ENCODE measurements at regions not wholly inside any gene's neighbourhood (a gene's known extent, or its start where the extent isn't known, plus 50 kb on each side); places are given as distances from the start of the nearest gene placed in this dataset.
"Not testable (repeated sequence)": the region's sequence is repeated elsewhere in the genome, so short reads cannot be mapped to it uniquely, and the experiment has no call there.

- DNase-seq: no peak
Observed at GRCh38 chr13:52929846-52930245, 81.4 kb upstream of the PCDH8 start.

- no peak for DNase-seq
Observed at GRCh38 chr13:52926971-52927370, 78.5 kb upstream of the PCDH8 start.

- DNase-seq: no peak
Observed at GRCh38 chr13:52925775-52926285, 77.4 kb upstream of the PCDH8 start.

GRCh38 chr13:52925251-52925650, 76.8 kb upstream of the PCDH8 start:
- no peak for DNase-seq

GRCh38 chr13:52924289-52925148, 76.1 kb upstream of the PCDH8 start:
- no peak for DNase-seq

- no peak for DNase-seq
Observed at GRCh38 chr13:52922961-52923360, 74.5 kb upstream of the PCDH8 start.

GRCh38 chr13:52921194-52921593, 72.8 kb upstream of the PCDH8 start:
- no peak for DNase-seq

GRCh38 chr13:52916486-52916990, 68.1 kb upstream of the PCDH8 start:
- no peak for DNase-seq

- no peak for DNase-seq
Observed at GRCh38 chr13:52911340-52911739, 62.9 kb upstream of the PCDH8 start.

GRCh38 chr13:52910318-52910717, 61.9 kb upstream of the PCDH8 start:
- not testable (repeated sequence) for DNase-seq

- no peak for DNase-seq
Observed at GRCh38 chr13:52906122-52906903, 57.9 kb upstream of the PCDH8 start.

- DNase-seq: no peak
Observed at GRCh38 chr13:52905701-52906100, 57.3 kb upstream of the PCDH8 start.

- no peak for DNase-seq
Observed at GRCh38 chr13:52903320-52903719, 54.9 kb upstream of the PCDH8 start.

GRCh38 chr13:52899206-52899605, 50.8 kb upstream of the PCDH8 start:
- no peak for DNase-seq
